GM13976 (cell line): ENCODE measurements at regions not wholly inside any gene's neighbourhood (a gene's known extent, or its start where the extent isn't known, plus 50 kb on each side); places are given as distances from the start of the nearest gene placed in this dataset.

ENCODE experiments used
- DNase-seq: peaks from one replicate; pipeline ENCODE4 v3.0.0; 2012; ENCODE audit warnings: low spot score
- in situ Hi-C: fragments of 300-500 bp; cut with MboI; formaldehyde crosslinking; loops from one replicate; pipeline ENCODE4 v1.12.0; 2022; ENCODE audit warnings: low sequenced_read_pairs, mixed read lengths, inconsistent platforms; ENCODE audit not compliant: unreplicated experiment
- TF ChIP-seq, protein P1 (sequence below): IDR thresholded peaks from 2 replicates; pipeline ENCODE4 v1.5.1; 2012; ENCODE audit warnings: borderline replicate concordance, mild to moderate bottlenecking; ENCODE audit not compliant: insufficient read depth; ENCODE audit errors: extremely low read depth, missing control alignments, control extremely low read depth

DNA sequence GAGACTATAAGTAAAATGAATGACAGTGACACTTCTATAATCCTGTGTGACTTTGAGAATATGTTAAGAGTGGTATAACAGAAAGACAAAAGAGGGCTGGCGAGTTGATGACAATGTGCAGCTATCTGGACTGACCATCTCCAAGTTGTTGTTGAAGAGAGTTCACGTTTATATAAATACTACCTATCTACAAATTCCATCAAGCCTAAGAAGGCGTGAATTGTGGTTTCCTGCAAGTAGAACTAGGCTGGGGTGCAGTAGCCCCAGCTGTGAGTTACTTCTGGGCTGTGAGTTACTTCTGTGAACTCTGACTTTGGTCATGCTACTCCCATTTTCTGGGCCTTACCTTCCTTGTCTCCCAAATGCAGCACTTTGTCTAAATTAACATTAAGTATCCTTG, 561.0 kb downstream of the TBC1D4 start:
- DNase-seq: no peak
- TF ChIP-seq, protein P1, sequence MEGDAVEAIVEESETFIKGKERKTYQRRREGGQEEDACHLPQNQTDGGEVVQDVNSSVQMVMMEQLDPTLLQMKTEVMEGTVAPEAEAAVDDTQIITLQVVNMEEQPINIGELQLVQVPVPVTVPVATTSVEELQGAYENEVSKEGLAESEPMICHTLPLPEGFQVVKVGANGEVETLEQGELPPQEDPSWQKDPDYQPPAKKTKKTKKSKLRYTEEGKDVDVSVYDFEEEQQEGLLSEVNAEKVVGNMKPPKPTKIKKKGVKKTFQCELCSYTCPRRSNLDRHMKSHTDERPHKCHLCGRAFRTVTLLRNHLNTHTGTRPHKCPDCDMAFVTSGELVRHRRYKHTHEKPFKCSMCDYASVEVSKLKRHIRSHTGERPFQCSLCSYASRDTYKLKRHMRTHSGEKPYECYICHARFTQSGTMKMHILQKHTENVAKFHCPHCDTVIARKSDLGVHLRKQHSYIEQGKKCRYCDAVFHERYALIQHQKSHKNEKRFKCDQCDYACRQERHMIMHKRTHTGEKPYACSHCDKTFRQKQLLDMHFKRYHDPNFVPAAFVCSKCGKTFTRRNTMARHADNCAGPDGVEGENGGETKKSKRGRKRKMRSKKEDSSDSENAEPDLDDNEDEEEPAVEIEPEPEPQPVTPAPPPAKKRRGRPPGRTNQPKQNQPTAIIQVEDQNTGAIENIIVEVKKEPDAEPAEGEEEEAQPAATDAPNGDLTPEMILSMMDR: no peak
- in situ Hi-C loops: no loop called here

DNA sequence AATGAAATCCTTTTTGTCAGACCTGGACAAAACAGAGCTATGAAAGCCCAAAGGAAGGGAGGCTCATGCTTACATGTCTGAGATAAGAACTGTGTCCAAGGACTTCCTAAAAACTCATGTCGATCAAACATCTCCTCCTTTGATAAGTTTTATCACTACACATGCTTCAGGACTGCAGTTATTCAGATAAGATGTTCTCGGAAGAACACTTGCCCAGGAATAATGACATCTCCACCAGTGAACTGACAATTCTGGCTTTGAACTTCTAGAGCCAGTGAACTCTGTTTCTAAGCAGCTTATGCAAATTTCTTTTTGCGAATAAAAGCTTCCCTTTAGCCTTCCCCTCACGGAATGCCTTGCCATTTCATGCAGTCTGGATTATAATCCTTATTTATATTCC, 561.6 kb downstream of the TBC1D4 start:
- TF ChIP-seq, protein P1: no peak

DNA sequence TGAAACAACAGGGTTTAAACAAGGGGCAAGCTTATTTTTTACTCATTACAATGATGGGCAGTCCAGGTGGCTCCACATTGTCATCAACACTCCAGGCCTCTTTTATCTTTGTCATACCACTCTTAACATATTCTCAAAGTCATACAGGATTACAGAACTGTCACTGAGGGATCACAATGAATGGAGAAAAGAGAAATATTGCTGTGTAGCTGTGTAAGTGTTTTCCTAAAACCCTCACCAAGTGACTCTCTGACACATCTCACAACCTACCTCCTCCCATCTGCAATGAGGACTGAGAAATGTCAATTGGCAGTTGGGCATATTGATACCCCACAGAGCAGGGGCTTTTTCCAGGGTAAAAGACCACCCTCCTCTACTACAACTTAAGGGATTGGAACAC, 562.1 kb downstream of the TBC1D4 start:
- DNase-seq: no peak
- TF ChIP-seq, protein P1: no peak
- in situ Hi-C loops: no loop called here

More for the DNA sequence above, 561.6 kb downstream of the TBC1D4 start:
- in situ Hi-C loops: no loop called here
- no peak for DNase-seq

DNA sequence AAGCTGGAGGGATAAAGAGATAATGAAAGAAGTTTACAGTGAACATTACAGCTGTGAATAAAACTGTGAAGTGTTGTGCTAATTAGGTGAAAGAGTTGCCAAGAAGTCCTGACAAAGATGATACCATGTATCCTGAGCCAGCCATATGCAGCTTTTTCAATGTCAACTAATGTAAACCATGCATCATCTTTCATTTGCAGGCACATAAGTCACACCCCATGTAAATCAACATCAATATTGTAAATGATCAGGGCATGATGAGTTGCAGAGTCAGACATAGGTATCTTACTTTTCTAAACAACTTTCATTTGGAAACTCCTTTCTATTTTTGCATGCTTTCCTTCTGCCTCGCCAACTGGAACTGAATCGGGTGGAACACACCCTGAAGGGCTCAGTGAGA, 569.1 kb downstream of the TBC1D4 start:
- TF ChIP-seq, protein P1: no peak
- DNase-seq: no peak
- in situ Hi-C loops: no loop called here

DNA sequence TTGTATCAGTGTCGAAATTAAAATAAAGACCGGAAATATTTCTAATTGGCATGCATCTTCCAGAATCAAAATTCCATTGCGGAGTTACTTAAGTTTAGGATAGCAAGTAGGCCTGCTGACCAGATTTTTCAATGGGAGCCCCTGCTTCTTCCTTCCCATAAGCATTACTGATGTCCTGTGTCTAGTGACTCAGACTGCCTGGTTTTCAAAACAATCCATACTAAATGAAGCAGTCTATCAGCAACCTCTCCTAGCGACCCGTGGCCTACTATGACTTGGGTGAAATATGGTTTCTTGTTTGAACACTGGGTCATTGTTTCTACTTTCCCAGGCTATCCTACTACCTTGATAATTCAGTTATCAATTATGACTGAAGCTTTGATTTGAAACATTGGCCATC, 571.6 kb downstream of the TBC1D4 start:
- TF ChIP-seq, protein P1: no peak
- in situ Hi-C loops: no loop called here

DNA sequence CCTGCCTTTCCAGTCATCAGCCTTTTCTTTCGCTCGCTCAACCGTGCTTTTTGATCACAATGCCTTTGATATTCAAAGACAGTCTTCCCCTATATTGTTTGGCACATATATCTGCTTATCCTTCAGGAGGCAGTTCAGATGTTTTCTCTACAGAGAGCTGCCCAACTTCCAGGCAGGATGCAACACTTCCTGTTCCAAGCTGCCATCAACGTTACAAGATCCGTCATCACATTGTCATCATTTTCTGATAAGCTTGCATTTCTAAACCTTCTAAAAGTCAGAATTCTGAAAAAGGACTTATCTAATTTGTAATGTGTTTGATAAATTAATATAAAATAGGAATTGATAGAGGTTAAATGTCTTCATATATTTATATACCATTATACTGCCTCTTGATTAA, 574.2 kb downstream of the TBC1D4 start:
- TF ChIP-seq, protein P1: no peak
- no peak for DNase-seq
- in situ Hi-C loops: no loop called here

More for the DNA sequence above, 571.6 kb downstream of the TBC1D4 start:
- DNase-seq: no peak

DNA sequence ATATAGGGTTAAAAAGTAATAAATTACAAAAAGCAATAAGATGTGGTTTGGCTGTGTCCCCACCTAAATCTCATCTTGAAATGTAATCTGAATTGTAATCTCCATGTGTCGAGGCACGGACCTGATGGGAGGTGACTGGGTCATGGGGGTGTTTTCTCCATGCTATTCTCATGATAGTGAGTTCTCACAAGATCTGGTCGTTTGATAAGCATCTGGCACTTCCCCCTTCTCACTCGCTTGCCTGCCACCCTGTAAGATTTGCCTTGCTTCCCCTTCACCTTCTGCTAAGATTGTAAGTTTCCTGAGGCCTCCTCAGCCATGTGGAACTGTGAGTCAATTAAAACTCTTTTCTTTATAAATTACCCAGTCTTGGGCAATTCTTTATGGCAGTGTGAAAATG, 577.4 kb downstream of the TBC1D4 start:
- in situ Hi-C loops: no loop called here
- TF ChIP-seq, protein P1: no peak
- no peak for DNase-seq
